C4-2B (cell line): ENCODE measurements at regions not wholly inside any gene's neighbourhood (a gene's known extent, or its start where the extent isn't known, plus 50 kb on each side); places are given as distances from the start of the nearest gene placed in this dataset.

ENCODE experiments used
- ZFX ChIP-seq: fragments of 450-650 bp; IDR thresholded peaks from 2 replicates; pipeline ENCODE4 v1.6.1; 2017
- TF ChIP-seq, protein P1 (sequence below): fragments of 450-650 bp; conservative IDR thresholded peaks from 2 replicates; pipeline ENCODE4 v1.5.1; 2017; ENCODE audit warnings: mild to moderate bottlenecking

DNA sequence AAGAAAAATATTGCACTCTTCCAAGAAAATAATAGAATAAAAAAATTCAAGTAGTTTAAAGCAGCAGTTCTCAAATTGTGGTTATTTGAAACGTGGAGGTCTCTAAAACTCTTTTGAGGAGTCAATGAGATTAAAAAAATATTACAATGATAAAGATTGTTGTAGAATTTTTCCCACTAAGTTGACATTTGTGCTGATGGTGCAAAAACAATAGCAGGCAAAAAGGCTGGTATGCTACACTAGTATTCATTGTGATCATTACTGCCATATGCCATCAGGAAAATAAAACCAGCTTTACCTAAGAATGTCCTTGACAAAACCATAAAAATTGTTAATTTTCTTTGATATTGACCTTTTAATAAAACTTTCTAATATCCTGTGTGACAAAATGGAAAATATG, 505.2 kb upstream of the ANO5 start:
- TF ChIP-seq, protein P1, sequence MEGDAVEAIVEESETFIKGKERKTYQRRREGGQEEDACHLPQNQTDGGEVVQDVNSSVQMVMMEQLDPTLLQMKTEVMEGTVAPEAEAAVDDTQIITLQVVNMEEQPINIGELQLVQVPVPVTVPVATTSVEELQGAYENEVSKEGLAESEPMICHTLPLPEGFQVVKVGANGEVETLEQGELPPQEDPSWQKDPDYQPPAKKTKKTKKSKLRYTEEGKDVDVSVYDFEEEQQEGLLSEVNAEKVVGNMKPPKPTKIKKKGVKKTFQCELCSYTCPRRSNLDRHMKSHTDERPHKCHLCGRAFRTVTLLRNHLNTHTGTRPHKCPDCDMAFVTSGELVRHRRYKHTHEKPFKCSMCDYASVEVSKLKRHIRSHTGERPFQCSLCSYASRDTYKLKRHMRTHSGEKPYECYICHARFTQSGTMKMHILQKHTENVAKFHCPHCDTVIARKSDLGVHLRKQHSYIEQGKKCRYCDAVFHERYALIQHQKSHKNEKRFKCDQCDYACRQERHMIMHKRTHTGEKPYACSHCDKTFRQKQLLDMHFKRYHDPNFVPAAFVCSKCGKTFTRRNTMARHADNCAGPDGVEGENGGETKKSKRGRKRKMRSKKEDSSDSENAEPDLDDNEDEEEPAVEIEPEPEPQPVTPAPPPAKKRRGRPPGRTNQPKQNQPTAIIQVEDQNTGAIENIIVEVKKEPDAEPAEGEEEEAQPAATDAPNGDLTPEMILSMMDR: no peak
- TF ChIP-seq ZFX: no peak
